ENCODE measurements at regions not wholly inside any gene's neighbourhood (a gene's known extent, or its start where the extent isn't known, plus 50 kb on each side); places are given as distances from the start of the nearest gene placed in this dataset.
"Not testable (repeated sequence)": the region's sequence is repeated elsewhere in the genome, so short reads cannot be mapped to it uniquely, and the experiment has no call there.

DNA sequence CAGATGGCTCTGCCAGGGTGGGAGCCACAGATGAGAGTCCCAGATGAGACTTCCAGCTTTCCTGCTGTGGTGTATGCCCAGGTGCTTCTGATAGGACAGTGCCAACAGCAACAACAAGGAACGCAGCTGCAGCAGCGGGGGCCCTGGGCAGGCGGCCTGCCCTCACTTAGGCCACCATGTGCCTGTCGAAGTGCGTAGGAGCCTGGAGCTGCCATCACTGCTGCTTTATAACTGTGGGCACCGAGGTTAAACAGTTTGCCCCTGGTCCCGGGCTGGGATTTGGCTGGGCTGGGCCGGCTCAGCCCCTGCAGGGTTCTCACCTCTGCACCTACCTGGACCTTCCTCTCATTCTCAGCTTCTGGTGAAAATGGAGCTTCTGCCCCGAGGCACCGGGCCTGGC lies 54.4 kb upstream of the LRPAP1 start:
- TF ChIP-seq, protein P1, sequence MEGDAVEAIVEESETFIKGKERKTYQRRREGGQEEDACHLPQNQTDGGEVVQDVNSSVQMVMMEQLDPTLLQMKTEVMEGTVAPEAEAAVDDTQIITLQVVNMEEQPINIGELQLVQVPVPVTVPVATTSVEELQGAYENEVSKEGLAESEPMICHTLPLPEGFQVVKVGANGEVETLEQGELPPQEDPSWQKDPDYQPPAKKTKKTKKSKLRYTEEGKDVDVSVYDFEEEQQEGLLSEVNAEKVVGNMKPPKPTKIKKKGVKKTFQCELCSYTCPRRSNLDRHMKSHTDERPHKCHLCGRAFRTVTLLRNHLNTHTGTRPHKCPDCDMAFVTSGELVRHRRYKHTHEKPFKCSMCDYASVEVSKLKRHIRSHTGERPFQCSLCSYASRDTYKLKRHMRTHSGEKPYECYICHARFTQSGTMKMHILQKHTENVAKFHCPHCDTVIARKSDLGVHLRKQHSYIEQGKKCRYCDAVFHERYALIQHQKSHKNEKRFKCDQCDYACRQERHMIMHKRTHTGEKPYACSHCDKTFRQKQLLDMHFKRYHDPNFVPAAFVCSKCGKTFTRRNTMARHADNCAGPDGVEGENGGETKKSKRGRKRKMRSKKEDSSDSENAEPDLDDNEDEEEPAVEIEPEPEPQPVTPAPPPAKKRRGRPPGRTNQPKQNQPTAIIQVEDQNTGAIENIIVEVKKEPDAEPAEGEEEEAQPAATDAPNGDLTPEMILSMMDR (conservative IDR thresholded peaks at IDR 0.05 in 1 of 2, IDR thresholded peaks at IDR 0.05 in 1 of 2; ENCODE audit: extremely low read depth in 1 of 2, insufficient read depth in 1 of 2, low read depth in 1 of 2, low read length in 2 of 2): not testable (repeated sequence)
- TF ChIP-seq EZH2 (IDR thresholded peaks at IDR 0.05; ENCODE audit: borderline replicate concordance, low read length): not testable (repeated sequence)
